H1 (cell line): ENCODE measurements at regions not wholly inside any gene's neighbourhood (a gene's known extent, or its start where the extent isn't known, plus 50 kb on each side); places are given as distances from the start of the nearest gene placed in this dataset.

Experiments
- CTCF ChIP-seq, 3 experiments: IDR thresholded peaks; 1 replicate in 2 of 3; 2 replicates in 1 of 3; pipeline versions ENCODE4 v1.5.1 to v1.6.1; 2011; ENCODE audit warnings: low read length in 3 of 3, mild to moderate bottlenecking in 3 of 3, inconsistent platforms in 2 of 3, low read depth in 1 of 3, moderate library complexity in 1 of 3; ENCODE audit not compliant: insufficient read depth in 1 of 3; ENCODE audit errors: control extremely low read depth in 1 of 3
- JUN ChIP-seq: IDR thresholded peaks from 2 replicates; pipeline ENCODE4 v1.6.1; 2011; ENCODE audit warnings: low read depth, mild to moderate bottlenecking, improper control_type of control experiment, low read length
- USF2 ChIP-seq: IDR thresholded peaks from 2 replicates; pipeline ENCODE4 v1.6.1; 2011; ENCODE audit warnings: low read length, improper control_type of control experiment

- TF ChIP-seq CTCF (IDR thresholded peaks at IDR 0.05; ENCODE audit: control extremely low read depth in 1 of 3, insufficient read depth in 1 of 3, low read depth in 1 of 3, low read length in 3 of 3): no peak
- TF ChIP-seq USF2: no peak
- no peak for TF ChIP-seq JUN
These were observed 276.3 kb upstream of the DKK2 start for GRCh38 chr4:107312366-107312765.
